ENCODE measurements at regions not wholly inside any gene's neighbourhood (a gene's known extent, or its start where the extent isn't known, plus 50 kb on each side); places are given as distances from the start of the nearest gene placed in this dataset.

GRCh38 chr18:77736842-77737241, 487.2 kb downstream of the GALR1 start:
- TF ChIP-seq, protein P1, sequence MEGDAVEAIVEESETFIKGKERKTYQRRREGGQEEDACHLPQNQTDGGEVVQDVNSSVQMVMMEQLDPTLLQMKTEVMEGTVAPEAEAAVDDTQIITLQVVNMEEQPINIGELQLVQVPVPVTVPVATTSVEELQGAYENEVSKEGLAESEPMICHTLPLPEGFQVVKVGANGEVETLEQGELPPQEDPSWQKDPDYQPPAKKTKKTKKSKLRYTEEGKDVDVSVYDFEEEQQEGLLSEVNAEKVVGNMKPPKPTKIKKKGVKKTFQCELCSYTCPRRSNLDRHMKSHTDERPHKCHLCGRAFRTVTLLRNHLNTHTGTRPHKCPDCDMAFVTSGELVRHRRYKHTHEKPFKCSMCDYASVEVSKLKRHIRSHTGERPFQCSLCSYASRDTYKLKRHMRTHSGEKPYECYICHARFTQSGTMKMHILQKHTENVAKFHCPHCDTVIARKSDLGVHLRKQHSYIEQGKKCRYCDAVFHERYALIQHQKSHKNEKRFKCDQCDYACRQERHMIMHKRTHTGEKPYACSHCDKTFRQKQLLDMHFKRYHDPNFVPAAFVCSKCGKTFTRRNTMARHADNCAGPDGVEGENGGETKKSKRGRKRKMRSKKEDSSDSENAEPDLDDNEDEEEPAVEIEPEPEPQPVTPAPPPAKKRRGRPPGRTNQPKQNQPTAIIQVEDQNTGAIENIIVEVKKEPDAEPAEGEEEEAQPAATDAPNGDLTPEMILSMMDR (IDR thresholded peaks at IDR 0.05; ENCODE audit: poor library complexity, severe bottlenecking): no peak
- TF ChIP-seq EP300 (conservative IDR thresholded peaks at IDR 0.05; ENCODE audit: poor library complexity, severe bottlenecking): no peak
- no peak for TF ChIP-seq SMC3 (conservative IDR thresholded peaks at IDR 0.05; ENCODE audit: poor library complexity)
- no peak for TF ChIP-seq EZH2 (IDR thresholded peaks at IDR 0.05; ENCODE audit: borderline replicate concordance, insufficient read depth, low read length, poor library complexity, severe bottlenecking)
- TF ChIP-seq TAF1 (IDR thresholded peaks at IDR 0.05; ENCODE audit: low read depth): no peak
- no peak for TF ChIP-seq REST (IDR thresholded peaks at IDR 0.05; ENCODE audit: borderline replicate concordance)
- TF ChIP-seq RAD21 (conservative IDR thresholded peaks at IDR 0.05): no peak
- TF ChIP-seq POLR2AphosphoS5 (IDR thresholded peaks at IDR 0.05): no peak
